GM19351 (cell line): ENCODE measurements at regions not wholly inside any gene's neighbourhood (a gene's known extent, or its start where the extent isn't known, plus 50 kb on each side); places are given as distances from the start of the nearest gene placed in this dataset.
"Not testable (repeated sequence)": the region's sequence is repeated elsewhere in the genome, so short reads cannot be mapped to it uniquely, and the experiment has no call there.

ENCODE experiments used
- ATAC-seq: cut with Tn5 transposase; IDR thresholded peaks from one replicate; pipeline ENCODE4 v1.9.1; 2021; ENCODE audit warnings: mild to moderate bottlenecking, moderate library complexity; ENCODE audit not compliant: unreplicated experiment

- ATAC-seq = no peak
Observed at GRCh38 chr5:52148679-52149078, 639.0 kb upstream of the ITGA1 start.

DNA sequence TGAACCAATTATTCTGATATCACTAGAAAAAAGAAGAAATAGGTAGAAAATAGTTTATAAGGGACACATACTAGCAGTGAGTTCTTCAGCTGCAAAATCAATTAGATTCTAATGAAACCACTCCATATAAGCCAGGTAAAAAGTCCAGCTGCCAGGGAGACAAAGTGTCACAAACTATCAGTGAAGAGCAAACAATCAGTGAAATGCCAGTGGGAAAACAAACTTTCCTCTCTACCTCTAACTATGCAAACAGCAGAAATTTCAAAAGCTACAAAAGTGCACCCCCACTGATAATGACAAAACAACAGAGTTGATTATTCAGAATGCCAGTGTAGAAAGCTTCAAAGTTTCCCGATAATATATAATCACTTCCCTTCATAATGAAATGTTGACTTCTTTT, 637.2 kb upstream of the ITGA1 start:
- ATAC-seq = no peak

DNA sequence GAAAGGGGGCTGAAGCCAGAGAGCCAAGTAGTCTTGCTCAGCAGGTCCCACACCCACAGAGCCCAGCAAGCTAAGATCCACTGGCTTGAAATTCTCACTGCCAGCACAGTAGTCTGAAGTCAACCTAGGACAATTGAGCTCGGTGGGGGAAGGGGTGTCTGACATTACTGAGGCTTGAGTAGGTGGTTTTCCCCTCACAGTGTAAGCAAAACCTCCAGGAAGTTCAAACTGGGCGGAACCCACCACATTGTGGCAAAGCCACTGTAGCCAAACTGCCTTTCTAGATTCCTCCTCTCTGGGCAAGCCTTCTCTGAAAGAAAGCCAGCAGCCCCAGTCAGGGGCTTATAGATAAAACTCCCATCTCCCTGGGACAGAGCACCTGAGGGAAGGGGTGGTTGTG, 630.9 kb upstream of the ITGA1 start:
- ATAC-seq = not testable (repeated sequence)

DNA sequence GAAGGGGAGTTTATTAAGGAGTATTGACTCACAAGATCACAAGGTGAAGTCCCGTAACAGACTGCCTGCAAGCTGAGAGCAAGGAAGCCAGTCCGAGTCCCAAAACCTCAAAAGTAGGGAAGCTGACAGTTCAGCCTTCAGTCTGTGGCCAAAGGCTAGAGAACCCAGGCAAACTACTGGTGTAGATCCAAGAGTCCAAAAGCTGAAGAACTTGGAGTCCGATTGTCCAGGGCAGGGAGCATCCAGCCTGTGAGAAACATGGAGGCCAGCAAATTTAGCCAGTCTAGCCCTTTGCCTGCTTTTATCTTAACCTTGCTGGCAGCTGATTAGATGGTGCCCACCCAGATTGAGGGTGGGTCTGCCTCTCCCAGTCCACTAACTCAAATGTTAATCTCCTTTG, 621.9 kb upstream of the ITGA1 start:
- not testable (repeated sequence) for ATAC-seq

GRCh38 chr5:52173133-52173532, 614.6 kb upstream of the ITGA1 start:
- no peak for ATAC-seq

- no peak for ATAC-seq
Observed at GRCh38 chr5:52177193-52177592, 610.5 kb upstream of the ITGA1 start.

DNA sequence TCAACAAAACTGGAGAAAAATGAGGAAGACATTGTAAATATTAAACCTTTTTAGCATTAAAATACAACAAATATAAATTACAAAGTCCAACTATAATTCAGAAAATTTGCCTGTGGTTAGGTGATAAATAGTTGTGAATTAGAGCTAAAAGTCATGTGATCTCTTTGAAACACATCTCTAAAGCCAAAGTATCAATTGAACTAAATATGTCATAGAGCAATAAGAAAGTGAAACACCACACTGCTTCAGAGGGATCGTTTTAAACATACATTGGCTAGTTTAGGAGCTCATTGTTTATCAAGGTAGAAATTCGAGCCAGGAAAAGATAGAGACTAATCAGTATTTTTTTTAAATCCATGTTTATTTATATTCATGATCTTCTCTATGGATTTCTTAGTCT, 606.3 kb upstream of the ITGA1 start:
- no peak for ATAC-seq

DNA sequence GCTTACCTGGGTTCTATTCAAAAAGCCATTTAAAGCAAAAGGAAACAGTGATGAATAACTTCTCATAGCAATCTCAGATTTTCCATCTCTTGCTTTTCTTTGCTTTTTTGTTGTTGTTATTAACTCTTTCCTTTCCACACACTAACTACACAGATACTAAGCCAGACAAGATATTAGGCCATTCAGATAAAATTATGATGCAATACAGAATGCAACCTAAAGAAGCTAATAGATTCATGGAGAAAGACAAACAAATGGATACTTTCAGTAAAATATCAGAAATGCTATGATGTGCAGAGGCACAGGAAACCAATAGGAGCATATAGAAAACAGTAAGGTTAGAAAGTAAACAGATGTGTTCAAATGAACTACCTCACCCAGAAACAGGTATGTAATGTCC, 597.0 kb upstream of the ITGA1 start:
- no peak for ATAC-seq

- ATAC-seq = no peak
Observed at GRCh38 chr5:52199833-52200232, 587.9 kb upstream of the ITGA1 start.

DNA sequence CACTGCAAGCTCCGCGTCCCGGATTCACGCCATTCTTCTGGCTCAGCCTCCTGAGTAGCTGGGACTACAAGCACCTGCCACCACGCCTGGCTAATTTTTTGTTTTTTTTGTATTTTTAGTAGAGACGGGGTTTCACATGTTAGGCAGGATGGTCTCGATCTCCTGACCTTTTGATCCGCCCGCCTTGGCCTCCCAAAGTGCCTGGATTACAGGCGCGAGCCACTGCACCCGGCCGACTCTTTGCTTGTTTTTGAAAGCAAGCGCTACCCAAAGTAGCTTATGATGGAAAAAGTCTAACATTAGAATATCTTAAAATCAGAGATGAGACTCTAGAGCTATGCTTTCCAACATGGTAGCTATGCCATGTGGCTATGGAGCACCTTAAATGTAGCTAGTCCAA, 585.5 kb upstream of the ITGA1 start:
- ATAC-seq = no peak

GRCh38 chr5:52204310-52204709, 583.4 kb upstream of the ITGA1 start:
- ATAC-seq = no peak
